ENCODE measurements at regions not wholly inside any gene's neighbourhood (a gene's known extent, or its start where the extent isn't known, plus 50 kb on each side); places are given as distances from the start of the nearest gene placed in this dataset.

- Histone ChIP-seq H3K4me3 (ENCODE audit: low read length) (no peak overlapping the region), H3K4me1 (ENCODE audit: control insufficient read depth in 2 of 2, insufficient read depth in 2 of 2, low read length in 2 of 2) (peaks cover 4 to 16% of the 10 kb centered on the region in 2 donors), H3K27ac (ENCODE audit: low read depth, low read length) (no peak overlapping the region), H3K36me3 (ENCODE audit: control insufficient read depth in 2 of 3, insufficient read depth in 3 of 3, low read length in 3 of 3) (no peaks in the 10 kb centered on the region), H3K9me3 (ENCODE audit: control insufficient read depth in 2 of 3, low read length in 3 of 3) (no peaks in the 10 kb centered on the region), H3K27me3 (ENCODE audit: control insufficient read depth in 2 of 2, insufficient read depth in 2 of 2, low read length in 2 of 2) (no peaks in the 10 kb centered on the region)
- POLR2A ChIA-PET: no interaction called here
- Mint-ChIP-seq H3K36me3 (no peaks in the 10 kb centered on the region), H3K4me3 (no peak overlapping the region), H3K27me3 (peaks cover 0 to 8% (median 4%) of the 10 kb centered on the region in 5 donors), H3K27ac (no peak overlapping the region), H3K9me3 (peaks cover 0 to 1% (median 0%) of the 10 kb centered on the region in 11 donors), H3K4me1 (peaks cover 4 to 27% (median 13%) of the 10 kb centered on the region in 7 donors)
- intact Hi-C loops (cut with micrococcal nuclease): no loop called here
- CTCF ChIA-PET: interaction anchor here (0.9 kb wide), 1 partner anchor 318 kb away, joined by 5 read pairs; no protein-coding TSS in a partner anchor
- no peak for DNase-seq
- no peak for ATAC-seq
Observed at GRCh38 chr5:74324556-74324955, 316.0 kb downstream of the ENC1 start.

DNA sequence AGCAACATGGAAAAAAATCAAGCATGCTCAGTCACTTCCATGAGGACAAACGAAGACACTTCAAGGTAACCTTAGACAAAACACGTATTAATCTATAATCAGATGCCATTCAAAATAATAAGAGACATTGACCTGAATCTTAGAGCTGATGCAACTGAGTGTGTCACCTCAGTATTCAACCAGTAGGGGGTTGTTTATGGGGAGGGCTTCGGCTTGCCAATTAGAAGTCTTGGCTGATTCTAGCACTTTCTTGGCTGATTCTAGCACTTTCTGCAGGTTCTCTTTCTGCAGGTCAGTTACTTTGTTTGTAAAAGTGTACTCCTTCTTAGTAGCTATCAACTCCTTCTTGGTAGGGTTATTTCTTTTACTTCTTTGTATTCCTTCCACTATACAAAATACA, 317.6 kb downstream of the ENC1 start:
- H3K27ac Mint-ChIP-seq: no peak overlapping the region
- no peaks in the 10 kb centered on the region for H3K36me3 ChIP-seq (ENCODE audit: control insufficient read depth in 2 of 3, insufficient read depth in 3 of 3, low read length in 3 of 3)
- H3K4me1 ChIP-seq (ENCODE audit: control insufficient read depth in 2 of 2, insufficient read depth in 2 of 2, low read length in 2 of 2): peaks cover 4 to 16% of the 10 kb centered on the region in 2 donors
- no peaks in the 10 kb centered on the region for H3K9me3 ChIP-seq (ENCODE audit: control insufficient read depth in 2 of 3, low read length in 3 of 3)
- H3K4me3 ChIP-seq (ENCODE audit: low read length): no peak overlapping the region
- no peaks in the 10 kb centered on the region for H3K36me3 Mint-ChIP-seq
- CTCF ChIA-PET: no interaction called here
- POLR2A ChIA-PET: no interaction called here
- peaks cover 0 to 15% (median 4%) of the 10 kb centered on the region in 5 donors for H3K27me3 Mint-ChIP-seq
- no peaks in the 10 kb centered on the region for H3K27me3 ChIP-seq (ENCODE audit: control insufficient read depth in 2 of 2, insufficient read depth in 2 of 2, low read length in 2 of 2)
- no peak overlapping the region for H3K27ac ChIP-seq (ENCODE audit: low read depth, low read length)
- DNase-seq (no peak), ATAC-seq (no peak)
- H3K4me1 Mint-ChIP-seq: peaks cover 4 to 23% (median 13%) of the 10 kb centered on the region in 7 donors
- no peak overlapping the region for H3K4me3 Mint-ChIP-seq
- intact Hi-C loops (cut with micrococcal nuclease): no loop called here
- no peaks in the 10 kb centered on the region for H3K9me3 Mint-ChIP-seq

DNA sequence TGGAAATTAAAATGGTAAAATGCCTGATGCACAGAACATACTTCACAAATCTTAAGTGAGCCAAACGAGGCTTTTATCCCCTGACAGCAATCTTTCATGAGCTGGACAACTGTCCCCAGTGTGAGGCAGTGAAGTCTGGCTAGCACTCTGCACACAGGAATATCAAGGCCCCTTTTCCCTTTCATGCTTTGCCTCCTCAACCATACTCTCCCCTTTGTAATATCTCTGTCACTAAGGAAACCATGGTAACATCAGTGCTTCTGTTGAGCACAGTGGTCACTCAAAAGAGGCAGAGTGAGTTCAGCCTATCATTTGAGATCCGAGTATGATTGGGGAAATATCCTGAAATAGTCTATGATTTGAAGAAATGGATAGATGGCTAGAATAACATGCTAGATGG, 318.3 kb downstream of the ENC1 start:
- Histone ChIP-seq H3K27ac (ENCODE audit: low read depth, low read length) (no peak overlapping the region), H3K4me3 (ENCODE audit: low read length) (no peak overlapping the region), H3K4me1 (ENCODE audit: control insufficient read depth in 2 of 2, insufficient read depth in 2 of 2, low read length in 2 of 2) (peaks cover 4 to 10% of the 10 kb centered on the region in 2 donors), H3K9me3 (ENCODE audit: control insufficient read depth in 2 of 3, low read length in 3 of 3) (no peaks in the 10 kb centered on the region), H3K27me3 (ENCODE audit: control insufficient read depth in 2 of 2, insufficient read depth in 2 of 2, low read length in 2 of 2) (no peaks in the 10 kb centered on the region), H3K36me3 (ENCODE audit: control insufficient read depth in 2 of 3, insufficient read depth in 3 of 3, low read length in 3 of 3) (no peaks in the 10 kb centered on the region)
- Mint-ChIP-seq H3K36me3 (no peaks in the 10 kb centered on the region), H3K9me3 (no peaks in the 10 kb centered on the region), H3K27ac (no peak overlapping the region), H3K4me3 (no peak overlapping the region), H3K27me3 (peaks cover 0 to 15% (median 4%) of the 10 kb centered on the region in 5 donors), H3K4me1 (peaks cover 2 to 16% (median 11%) of the 10 kb centered on the region in 7 donors)
- intact Hi-C loops (cut with micrococcal nuclease): no loop called here
- DNase-seq (no peak), ATAC-seq (no peak)
- CTCF ChIA-PET: no interaction called here
- POLR2A ChIA-PET: no interaction called here

DNA sequence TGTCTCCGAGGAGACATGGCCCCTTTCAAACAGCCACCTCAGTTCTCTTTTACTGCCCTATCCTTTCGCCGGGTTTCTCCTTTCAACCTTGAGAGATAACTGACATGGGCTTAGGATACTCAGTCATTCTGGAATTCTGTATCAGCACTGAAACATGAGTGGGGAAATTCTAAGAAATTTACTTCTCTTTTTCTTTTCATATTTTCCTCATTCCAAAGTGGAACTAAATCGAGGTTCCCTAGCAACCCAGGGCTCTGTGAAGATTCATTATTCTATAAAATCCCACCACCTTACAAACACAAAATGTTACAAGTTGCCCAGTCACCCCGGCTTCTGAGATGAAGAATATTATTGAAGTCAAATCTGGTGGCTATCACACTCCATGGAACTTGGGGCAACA, 319.2 kb downstream of the ENC1 start:
- peaks cover 0 to 2% of the 10 kb centered on the region in 2 donors for H3K4me1 ChIP-seq (ENCODE audit: control insufficient read depth in 2 of 2, insufficient read depth in 2 of 2, low read length in 2 of 2)
- no peak overlapping the region for H3K4me3 Mint-ChIP-seq
- ChIA-PET POLR2A (no interaction called here), CTCF (no interaction called here)
- H3K36me3 ChIP-seq (ENCODE audit: control insufficient read depth in 2 of 3, insufficient read depth in 3 of 3, low read length in 3 of 3): no peaks in the 10 kb centered on the region
- no peaks in the 10 kb centered on the region for H3K27me3 ChIP-seq (ENCODE audit: control insufficient read depth in 2 of 2, insufficient read depth in 2 of 2, low read length in 2 of 2)
- no peak for ATAC-seq
- H3K36me3 Mint-ChIP-seq: no peaks in the 10 kb centered on the region
- H3K4me3 ChIP-seq (ENCODE audit: low read length): no peak overlapping the region
- H3K9me3 Mint-ChIP-seq: no peaks in the 10 kb centered on the region
- DNase-seq: no peak
- peaks cover 0 to 7% (median 4%) of the 10 kb centered on the region in 7 donors for H3K4me1 Mint-ChIP-seq
- no peaks in the 10 kb centered on the region for H3K9me3 ChIP-seq (ENCODE audit: control insufficient read depth in 2 of 3, low read length in 3 of 3)
- H3K27me3 Mint-ChIP-seq: peaks cover 0 to 15% (median 9%) of the 10 kb centered on the region in 5 donors
- intact Hi-C loops (cut with micrococcal nuclease): no loop called here
- no peak overlapping the region for H3K27ac Mint-ChIP-seq
- H3K27ac ChIP-seq (ENCODE audit: low read depth, low read length): no peak overlapping the region

DNA sequence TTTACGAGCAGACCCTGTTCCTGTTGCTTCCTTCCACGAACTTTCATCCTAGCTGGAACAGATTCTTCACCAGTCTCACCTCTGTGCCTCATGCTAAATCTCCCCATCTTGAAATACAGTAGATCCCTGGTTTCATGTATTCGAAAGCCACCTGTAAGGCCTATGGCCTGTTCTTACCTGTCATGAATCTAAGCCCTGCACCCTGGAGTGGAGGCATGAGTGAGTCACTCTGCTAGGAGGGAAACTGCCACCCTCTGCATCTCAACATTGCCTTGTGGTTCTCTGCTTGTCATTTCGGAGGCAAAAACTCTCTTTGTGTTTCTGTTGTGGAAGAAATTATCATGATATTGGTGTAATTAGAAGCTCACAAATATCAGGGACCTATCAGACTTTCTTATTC, 320.0 kb downstream of the ENC1 start:
- Histone ChIP-seq H3K4me1 (ENCODE audit: control insufficient read depth in 2 of 2, insufficient read depth in 2 of 2, low read length in 2 of 2) (no peaks in the 10 kb centered on the region), H3K27me3 (ENCODE audit: control insufficient read depth in 2 of 2, insufficient read depth in 2 of 2, low read length in 2 of 2) (no peaks in the 10 kb centered on the region), H3K36me3 (ENCODE audit: control insufficient read depth in 2 of 3, insufficient read depth in 3 of 3, low read length in 3 of 3) (no peaks in the 10 kb centered on the region), H3K27ac (ENCODE audit: low read depth, low read length) (no peak overlapping the region), H3K4me3 (ENCODE audit: low read length) (no peak overlapping the region), H3K9me3 (ENCODE audit: control insufficient read depth in 2 of 3, low read length in 3 of 3) (no peaks in the 10 kb centered on the region)
- ChIA-PET CTCF (no interaction called here), POLR2A (no interaction called here)
- peaks cover 0 to under 1% (median 0%) of the 10 kb centered on the region in 7 donors for H3K4me1 Mint-ChIP-seq
- no peak overlapping the region for H3K4me3 Mint-ChIP-seq
- ATAC-seq (no peak), DNase-seq (no peak)
- intact Hi-C loops (cut with micrococcal nuclease): no loop called here
- peaks cover 0 to 15% (median 7%) of the 10 kb centered on the region in 5 donors for H3K27me3 Mint-ChIP-seq
- no peaks in the 10 kb centered on the region for H3K9me3 Mint-ChIP-seq
- H3K36me3 Mint-ChIP-seq: no peaks in the 10 kb centered on the region
- H3K27ac Mint-ChIP-seq: no peak overlapping the region

DNA sequence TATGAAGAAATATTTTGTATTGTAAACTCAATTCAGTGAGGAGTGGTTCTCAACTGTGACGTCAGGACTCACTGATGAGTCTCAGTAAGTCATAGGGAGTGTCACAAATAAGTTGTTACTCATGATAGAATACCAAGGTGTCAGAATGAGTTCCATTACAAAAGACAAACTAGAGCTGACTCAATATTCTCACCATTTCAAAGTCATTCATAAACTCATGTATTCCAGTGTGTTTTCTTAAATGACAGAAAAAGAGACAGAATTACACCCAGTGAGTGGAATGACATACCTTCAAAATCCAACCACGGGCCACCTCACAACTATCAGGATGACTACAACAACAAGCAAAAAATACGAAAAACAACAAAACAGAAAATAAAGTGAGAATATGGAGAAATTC, 321.5 kb downstream of the ENC1 start:
- POLR2A ChIA-PET: no interaction called here
- H3K36me3 ChIP-seq (ENCODE audit: control insufficient read depth in 2 of 3, insufficient read depth in 3 of 3, low read length in 3 of 3): no peaks in the 10 kb centered on the region
- Mint-ChIP-seq H3K4me1 (no peaks in the 10 kb centered on the region), H3K9me3 (no peaks in the 10 kb centered on the region), H3K36me3 (no peaks in the 10 kb centered on the region), H3K27me3 (peaks cover 0 to 24% (median 10%) of the 10 kb centered on the region in 5 donors), H3K4me3 (no peak overlapping the region), H3K27ac (no peak overlapping the region)
- intact Hi-C loops (cut with micrococcal nuclease): no loop called here
- ATAC-seq: no peak
- no peaks in the 10 kb centered on the region for H3K27me3 ChIP-seq (ENCODE audit: control insufficient read depth in 2 of 2, insufficient read depth in 2 of 2, low read length in 2 of 2)
- no peak overlapping the region for H3K4me3 ChIP-seq (ENCODE audit: low read length)
- H3K27ac ChIP-seq (ENCODE audit: low read depth, low read length): no peak overlapping the region
- H3K9me3 ChIP-seq (ENCODE audit: control insufficient read depth in 2 of 3, low read length in 3 of 3): no peaks in the 10 kb centered on the region
- CTCF ChIA-PET: no interaction called here
- no peak for DNase-seq
- no peaks in the 10 kb centered on the region for H3K4me1 ChIP-seq (ENCODE audit: control insufficient read depth in 2 of 2, insufficient read depth in 2 of 2, low read length in 2 of 2)

GRCh38 chr5:74316064-74316603, 324.4 kb downstream of the ENC1 start:
- Histone ChIP-seq H3K9me3 (ENCODE audit: control insufficient read depth in 2 of 3, low read length in 3 of 3) (no peaks in the 10 kb centered on the region), H3K4me3 (ENCODE audit: low read length) (no peak overlapping the region), H3K4me1 (ENCODE audit: control insufficient read depth in 2 of 2, insufficient read depth in 2 of 2, low read length in 2 of 2) (no peaks in the 10 kb centered on the region), H3K27me3 (ENCODE audit: control insufficient read depth in 2 of 2, insufficient read depth in 2 of 2, low read length in 2 of 2) (no peaks in the 10 kb centered on the region), H3K36me3 (ENCODE audit: control insufficient read depth in 2 of 3, insufficient read depth in 3 of 3, low read length in 3 of 3) (no peaks in the 10 kb centered on the region), H3K27ac (ENCODE audit: low read depth, low read length) (no peak overlapping the region)
- DNase-seq (peak in 1 of 9 donors; percentile 21), ATAC-seq (peak; percentile 32)
- H3K27ac Mint-ChIP-seq: no peak overlapping the region
- intact Hi-C loops (cut with micrococcal nuclease): no loop called here
- ChIA-PET CTCF (no interaction called here), POLR2A (no interaction called here)
- peaks cover 0 to 3% (median 0%) of the 10 kb centered on the region in 5 donors for H3K36me3 Mint-ChIP-seq
- no peak overlapping the region for H3K4me3 Mint-ChIP-seq
- peaks cover 3 to 29% (median 21%) of the 10 kb centered on the region in 5 donors for H3K27me3 Mint-ChIP-seq
- H3K4me1 Mint-ChIP-seq: no peaks in the 10 kb centered on the region
- H3K9me3 Mint-ChIP-seq: no peaks in the 10 kb centered on the region
